NCI-H2227 treated with DMSO at 0.1 percent for 48 hours (cell line): ENCODE measurements at regions not wholly inside any gene's neighbourhood (a gene's known extent, or its start where the extent isn't known, plus 50 kb on each side); places are given as distances from the start of the nearest gene placed in this dataset.

Experiments
- DNase-seq: peaks from one replicate; lab custom pipeline; 2025; lab: John Stamatoyannopoulos, UW

DNA sequence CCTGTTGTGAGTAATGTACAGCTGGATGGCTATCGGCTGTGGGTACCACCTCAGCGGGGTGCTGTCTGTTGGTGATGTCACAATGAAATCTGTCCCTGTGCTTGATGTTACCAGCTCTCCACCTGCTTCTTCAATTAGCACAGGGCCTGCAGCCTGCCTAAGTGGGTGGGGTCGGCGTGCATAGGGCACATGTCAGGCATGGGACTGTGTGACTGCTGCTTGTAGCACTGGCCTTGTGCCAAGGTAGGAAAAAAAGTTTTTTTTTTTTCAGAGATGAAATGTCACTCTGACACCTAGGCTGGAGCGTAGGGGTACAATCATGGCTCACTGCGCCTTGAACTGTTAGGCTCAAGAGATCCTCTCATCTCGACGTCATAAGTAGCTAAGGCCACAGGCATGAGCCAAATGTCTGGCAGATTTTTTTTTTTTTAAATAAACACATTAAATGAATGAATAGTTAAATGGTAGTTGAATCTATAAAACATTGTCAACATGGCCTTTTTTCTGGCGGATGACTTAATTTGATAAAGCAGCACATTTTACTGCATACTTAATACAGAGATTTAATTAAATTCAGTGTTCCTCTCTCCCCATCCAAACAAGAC is 222.5 kb downstream of the NXNL2 start:
- DNase-seq = no peak

GRCh38 chr9:88759364-88759763 is 224.4 kb downstream of the NXNL2 start:
- no peak for DNase-seq

DNA sequence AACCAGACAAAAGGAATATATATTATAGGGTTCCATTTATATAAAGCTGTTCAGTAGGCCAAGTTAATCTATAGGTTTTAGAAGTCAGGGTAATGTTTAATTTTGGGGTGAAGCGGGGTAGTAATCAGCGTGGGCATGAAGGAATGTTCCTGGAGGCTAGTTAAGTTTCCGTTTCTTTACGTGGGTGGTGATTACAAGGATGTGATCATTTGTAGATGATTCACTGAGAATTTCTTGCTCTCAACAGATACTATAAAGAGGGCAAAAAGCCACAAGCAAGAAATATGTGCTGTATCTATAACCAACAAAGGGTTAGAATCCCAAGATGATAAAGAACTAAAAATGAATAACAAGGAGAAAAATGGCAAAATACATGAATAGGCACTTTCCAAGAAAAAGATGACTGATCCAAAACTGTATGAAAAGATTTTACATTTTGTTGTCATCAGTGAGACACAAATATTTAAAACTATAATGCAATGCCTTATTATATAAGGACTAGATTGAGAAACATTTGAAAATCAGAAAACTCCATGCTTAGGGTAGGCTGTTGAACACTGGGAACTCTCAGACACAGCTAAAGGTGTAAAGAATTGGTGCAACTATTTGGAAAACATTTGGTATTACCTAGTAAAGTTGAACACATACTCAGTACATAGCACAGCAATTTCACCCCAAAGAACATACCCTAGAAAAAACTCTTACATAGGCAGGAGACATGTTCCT is 224.3 kb upstream of the S1PR3 start:
- no peak for DNase-seq

DNA sequence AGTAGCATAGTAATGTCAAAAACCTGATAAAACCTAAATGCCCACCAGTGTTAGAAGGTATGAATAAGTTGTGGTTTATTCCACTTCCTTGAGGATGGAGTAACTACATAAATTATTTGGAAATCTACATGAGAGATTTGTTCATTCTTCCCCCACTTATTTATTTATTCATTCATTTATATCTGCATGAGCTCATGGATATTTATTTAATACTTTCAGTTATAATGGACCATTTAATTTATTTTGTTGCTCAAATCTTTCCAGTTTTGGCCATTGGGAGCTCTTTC is 223.8 kb upstream of the S1PR3 start:
- DNase-seq = no peak

DNA sequence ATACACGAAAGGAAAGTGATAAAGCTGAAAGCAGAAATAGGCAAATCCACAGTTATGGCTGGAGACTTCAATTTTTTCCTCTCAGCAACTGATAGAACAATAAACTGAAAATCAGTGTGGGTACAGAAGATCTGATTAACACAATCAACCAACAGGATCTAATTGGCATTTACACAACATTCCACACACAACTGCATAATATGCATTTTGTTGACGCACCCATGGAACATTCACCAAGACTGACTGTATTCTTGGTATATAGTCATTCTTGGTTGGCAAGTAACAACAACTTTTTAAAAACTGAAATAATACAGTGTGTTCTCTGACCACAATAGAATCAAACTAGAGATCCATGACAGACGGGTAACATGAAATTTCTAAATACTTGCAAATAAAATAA is 218.7 kb upstream of the S1PR3 start:
- DNase-seq = no peak

DNA sequence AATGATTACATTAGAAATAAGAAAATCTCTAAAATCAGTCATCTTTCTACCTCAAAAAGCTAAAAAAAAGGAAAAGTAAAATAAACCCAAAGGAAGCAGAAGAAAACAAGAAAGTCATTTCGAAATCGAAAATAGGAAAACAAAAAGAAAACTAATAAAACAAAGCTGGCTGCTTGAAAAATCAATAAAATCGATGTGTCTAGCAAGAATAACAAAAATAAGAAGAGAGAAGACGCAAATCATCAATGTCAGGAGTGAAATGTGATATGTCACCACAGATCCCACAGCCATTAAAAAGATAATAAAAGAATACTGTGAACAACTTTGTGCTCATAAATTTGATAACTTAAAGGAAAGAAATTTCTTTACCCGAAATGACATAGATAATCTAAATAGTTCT is 218.1 kb upstream of the S1PR3 start:
- DNase-seq = no peak

DNA sequence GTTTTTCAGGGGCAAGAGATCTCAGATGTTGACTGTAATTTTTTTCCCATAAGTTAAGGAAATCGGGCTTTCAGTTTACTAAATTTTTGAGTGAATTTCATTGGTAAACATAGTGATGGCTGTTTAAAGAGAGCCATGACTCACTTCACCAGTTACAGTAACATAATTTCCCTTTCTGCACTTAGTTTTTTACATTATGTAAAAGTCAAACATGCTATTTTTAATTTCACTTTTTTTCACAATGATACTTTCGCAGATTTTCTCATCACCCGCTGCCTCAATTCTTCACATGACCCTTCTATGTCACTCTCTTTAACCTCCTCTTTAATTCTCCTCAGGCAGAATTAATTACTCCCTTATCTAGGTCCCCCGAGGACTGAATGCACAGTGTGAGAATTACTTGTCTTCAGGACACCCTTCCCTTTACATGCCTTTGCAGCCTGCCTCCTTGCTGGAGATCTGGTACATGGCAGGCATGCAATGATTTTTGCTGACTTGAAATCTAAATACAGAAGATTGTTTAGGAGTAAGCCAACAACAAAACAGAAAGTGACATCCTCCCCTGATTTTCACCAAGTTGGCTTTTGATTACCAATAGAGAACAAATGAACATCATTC is 217.5 kb upstream of the S1PR3 start:
- no peak for DNase-seq

DNA sequence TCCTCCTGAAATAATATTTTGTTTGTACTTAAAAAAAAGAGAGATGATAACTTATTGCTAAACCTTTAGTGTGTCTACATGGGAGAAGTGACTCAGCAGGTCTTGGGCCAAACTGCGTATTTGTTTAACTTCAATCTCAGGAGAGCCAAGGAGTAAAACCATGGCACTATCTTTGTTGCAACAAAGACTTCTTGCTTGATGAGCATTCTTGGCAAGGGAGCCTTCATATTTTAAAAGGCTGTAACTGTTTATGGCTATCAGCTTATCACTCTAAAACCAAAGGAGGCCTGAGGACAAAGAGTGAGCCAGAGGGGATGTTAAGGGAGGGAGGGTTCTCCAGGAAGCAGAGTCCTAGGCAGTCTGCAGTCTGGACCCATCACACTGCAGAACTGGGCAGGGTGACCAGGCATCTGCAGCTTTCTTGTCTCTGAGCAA is 216.2 kb upstream of the S1PR3 start:
- no peak for DNase-seq

DNA sequence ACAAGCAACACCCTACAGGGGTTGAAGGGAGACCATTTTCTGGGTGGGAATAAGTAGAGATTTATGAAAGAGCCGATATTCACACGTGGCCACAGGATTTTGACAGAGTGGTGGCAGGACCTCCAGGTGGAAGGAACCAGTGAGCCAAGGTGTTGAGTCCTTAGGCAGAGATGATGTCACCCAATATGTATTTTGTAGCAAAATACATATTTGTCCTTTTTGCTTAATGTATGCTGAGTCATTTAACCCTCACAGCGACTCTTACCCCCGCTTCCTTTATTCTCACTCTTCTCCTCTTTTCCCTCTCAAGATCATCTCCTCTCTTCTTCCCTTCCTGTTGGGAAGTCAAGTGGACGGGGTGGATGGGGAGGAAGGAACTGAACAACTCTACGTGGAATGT is 215.7 kb upstream of the S1PR3 start:
- DNase-seq = no peak

DNA sequence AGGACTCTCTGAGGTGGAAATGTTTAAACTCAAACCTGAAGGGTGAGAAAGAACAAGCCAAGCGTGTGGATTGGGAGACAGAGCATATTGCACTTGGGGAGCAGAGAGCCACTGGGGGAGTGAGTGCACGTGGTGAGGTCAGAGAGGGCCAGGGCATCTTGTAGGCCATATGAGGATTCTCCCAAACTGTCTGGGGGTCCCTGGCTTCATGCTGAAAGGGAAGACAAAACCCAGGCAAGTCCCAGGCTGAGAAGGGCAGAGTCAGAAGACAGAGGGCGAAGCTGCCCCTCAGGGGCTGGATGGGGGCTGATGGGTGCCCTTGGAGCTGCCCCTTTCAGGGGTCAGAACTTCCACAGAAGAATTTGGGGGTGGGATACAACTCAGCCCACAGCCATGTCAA is 215.3 kb upstream of the S1PR3 start:
- no peak for DNase-seq

DNA sequence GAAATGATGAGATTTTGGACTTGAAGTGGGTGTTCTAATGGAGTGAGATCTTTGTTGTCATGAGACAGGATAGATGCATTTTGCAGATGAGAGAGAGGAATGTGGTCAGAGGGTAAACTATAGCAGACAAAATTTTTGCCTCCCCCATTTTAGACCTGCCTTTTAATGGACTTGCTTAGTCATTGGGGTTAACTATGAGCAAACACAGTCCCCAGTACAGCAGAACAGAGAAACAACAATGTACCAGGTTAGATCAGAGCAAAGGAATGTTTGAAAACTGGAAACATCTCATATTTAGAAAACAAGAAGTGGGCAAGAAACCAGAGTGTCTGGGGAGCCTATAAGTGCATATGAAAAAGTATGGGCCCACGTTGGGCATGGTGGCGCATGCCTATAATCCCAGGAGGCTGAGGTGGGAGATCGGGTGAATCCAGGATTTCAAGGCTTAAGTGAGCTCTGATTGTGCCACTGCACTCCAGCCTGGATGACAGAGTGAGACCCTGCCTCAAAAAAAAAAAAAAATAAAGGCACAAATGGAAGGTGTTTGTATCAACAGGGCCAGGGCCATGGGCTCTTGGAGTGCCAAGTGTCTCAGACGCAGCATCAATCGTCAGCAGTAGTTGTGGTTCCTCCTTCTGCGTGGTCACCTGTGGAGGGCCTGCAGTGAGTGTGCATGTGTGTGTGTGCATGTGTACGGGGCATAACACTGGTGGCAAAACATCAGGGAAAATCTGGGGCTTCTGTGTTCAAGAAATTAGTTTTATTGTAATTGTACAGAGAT is 214.4 kb upstream of the S1PR3 start:
- DNase-seq = no peak

GRCh38 chr9:88777498-88778312 is 213.6 kb upstream of the S1PR3 start:
- no peak for DNase-seq

DNA sequence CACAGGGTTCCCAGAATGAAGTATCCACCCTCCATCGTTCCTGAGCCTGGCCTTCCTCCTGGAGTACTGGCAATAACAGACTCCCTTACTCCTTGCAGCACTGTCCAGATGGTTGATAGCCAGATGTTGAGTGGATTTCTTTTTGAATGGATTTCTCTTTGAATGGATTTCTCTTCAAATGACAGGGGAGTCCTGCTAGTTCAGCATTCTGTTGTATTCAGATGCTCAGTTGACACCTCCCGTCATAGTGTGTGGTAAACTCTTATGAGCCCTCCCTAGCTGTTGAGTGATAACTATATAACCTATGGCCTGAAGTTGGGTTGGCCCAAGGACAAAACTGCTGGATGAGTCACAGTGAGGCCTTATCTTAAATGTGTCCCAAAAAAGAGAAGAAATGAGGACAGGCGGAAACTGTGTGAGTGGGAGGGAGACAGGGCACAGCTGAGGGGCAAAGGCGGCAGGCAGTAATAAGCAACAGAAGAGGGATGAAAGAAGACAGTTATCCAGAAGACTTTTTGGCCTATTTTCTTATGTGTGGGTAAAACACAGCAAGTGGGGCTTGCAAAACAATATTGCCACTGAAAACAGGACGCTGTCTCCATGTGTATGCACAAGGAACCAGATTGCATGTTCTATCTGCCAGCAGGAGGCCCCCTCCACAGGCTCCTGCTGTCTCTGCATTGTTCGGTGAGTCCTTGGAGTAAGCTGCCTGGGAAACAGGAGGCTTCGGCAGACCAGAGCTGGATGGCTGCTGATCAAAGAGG is 209.5 kb upstream of the S1PR3 start:
- DNase-seq = no peak

DNA sequence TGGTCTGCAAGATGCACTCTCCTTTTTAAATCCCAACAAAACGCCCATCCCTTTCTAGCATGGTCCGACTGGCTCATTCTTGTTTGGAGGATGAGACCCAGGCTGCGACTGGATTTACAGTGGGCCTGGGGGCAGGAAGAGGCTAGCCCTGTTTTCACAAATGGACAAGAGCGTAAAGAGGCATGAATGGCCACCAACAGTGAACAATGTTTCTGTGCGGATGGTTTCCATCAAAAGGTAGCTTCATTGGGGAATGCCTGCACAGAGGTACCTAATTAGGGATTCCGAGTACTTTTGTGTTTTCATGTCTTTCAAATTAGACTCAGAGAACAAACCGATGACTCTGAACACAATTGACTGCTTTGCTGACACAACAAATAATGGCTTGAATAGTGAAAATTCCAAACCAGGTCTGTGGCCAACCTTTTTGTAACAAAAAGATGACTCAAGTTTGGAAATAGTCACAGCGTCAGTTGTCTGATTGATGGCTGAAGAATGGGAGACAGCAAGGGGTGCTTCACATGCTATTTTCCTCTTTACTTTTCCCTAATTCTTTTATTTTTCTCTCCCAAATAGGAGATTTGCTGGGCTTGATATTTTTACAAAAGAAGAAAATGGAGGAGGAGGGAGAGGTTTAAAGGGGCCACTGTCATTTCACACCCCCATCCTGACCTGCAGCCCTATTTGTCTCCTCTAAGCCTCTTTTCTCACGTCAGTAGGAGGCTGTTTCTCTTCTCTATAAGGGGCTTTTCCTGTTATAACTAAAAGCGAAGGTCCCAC is 208.1 kb upstream of the S1PR3 start:
- no peak for DNase-seq

DNA sequence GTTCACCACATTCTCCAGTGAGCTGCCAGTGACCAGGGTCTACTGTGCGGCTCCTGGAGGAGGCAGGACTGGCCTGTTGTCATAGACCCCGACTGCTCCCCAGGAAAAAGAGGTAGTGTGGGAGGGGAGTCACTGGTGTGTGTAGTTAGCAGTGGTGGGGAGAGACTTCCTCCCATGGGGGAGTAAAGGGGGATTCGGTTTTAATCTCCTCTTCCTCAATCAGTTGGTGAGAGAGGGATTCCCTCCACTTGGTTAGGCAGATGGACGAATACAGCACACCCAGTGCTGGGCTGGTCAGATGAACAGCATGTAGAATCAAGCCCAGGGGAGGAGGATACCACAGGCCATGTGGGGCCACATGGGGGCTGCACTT is 207.6 kb upstream of the S1PR3 start:
- DNase-seq = no peak

- no peak for DNase-seq
These were observed 206.3 kb upstream of the S1PR3 start for GRCh38 chr9:88784960-88785359.

GRCh38 chr9:88786291-88787079 is 204.8 kb upstream of the S1PR3 start:
- DNase-seq = no peak

DNA sequence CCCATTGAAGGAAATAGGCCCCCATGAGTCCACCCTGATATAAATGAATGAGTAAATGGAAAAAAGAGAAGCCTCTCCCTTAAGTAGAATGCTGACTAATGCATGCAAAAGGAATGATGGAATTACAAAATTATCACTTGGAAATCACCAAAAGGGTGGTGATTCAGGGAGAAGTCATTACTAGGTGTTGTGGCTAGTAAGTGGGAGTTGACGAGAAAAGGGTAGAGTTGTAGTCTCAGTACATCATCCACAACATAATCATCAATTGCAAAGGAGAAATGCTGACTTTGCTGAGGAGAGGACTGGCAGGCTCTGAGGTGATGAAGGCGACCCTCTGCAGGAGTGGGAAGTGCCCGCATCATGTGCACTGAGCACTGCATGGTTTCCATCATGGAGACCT is 201.5 kb upstream of the S1PR3 start:
- no peak for DNase-seq

- DNase-seq = no peak
These were observed 200.0 kb upstream of the S1PR3 start for GRCh38 chr9:88791105-88791805.
